ENCODE measurements at regions not wholly inside any gene's neighbourhood (a gene's known extent, or its start where the extent isn't known, plus 50 kb on each side); places are given as distances from the start of the nearest gene placed in this dataset.

DNA sequence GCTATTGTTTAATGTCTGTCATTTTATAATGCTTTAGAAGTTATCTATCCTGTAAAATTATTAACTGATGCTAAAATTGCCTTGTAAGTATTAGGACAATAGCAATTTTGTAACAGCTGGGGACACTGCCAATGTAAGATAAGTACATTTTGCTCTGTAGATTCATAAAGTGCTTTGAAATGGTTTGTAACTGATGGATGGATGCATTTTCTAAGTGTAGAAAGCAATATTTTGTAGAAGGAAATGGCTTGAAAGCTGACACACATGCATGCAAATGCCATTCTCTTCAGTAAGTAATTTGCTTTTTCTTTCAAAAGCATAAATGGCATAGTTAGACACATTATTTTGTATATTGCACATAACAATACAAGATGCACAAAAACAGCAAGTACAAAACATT is 129.8 kb downstream of the FOXG1 start:
- H3K4me3 ChIP-seq (replicated peaks in 1 of 2; ENCODE audit: low read depth in 2 of 2, low read length in 2 of 2) = no peak overlapping the region
- no peak for DNase-seq (ENCODE audit: low read depth in 2 of 2)
- TF ChIP-seq, protein P1, sequence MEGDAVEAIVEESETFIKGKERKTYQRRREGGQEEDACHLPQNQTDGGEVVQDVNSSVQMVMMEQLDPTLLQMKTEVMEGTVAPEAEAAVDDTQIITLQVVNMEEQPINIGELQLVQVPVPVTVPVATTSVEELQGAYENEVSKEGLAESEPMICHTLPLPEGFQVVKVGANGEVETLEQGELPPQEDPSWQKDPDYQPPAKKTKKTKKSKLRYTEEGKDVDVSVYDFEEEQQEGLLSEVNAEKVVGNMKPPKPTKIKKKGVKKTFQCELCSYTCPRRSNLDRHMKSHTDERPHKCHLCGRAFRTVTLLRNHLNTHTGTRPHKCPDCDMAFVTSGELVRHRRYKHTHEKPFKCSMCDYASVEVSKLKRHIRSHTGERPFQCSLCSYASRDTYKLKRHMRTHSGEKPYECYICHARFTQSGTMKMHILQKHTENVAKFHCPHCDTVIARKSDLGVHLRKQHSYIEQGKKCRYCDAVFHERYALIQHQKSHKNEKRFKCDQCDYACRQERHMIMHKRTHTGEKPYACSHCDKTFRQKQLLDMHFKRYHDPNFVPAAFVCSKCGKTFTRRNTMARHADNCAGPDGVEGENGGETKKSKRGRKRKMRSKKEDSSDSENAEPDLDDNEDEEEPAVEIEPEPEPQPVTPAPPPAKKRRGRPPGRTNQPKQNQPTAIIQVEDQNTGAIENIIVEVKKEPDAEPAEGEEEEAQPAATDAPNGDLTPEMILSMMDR (IDR thresholded peaks at IDR 0.05; ENCODE audit: low read depth, low read length) = no peak

DNA sequence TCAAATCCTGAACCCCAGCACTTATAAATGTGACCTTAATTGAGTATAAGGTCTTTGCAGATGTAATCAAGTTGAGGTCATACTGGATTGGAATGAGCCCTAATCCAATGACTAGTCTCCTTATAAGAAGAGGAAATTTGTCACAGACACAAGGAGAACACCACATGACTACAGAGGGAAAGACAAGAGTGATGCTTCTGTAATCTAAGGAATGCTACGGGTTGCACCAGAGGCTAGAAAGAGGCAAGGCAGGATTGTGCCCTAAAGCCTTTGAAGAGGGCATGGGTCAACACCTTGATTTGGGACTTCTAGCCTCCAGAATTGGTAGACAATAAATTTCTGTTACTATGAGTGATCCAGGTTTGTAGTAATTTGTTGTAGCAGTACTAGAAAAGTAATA is 135.0 kb downstream of the FOXG1 start:
- no peak overlapping the region for H3K4me3 ChIP-seq (replicated peaks in 1 of 2; ENCODE audit: low read depth in 2 of 2, low read length in 2 of 2)
- DNase-seq (ENCODE audit: low read depth in 2 of 2) = no peak
- TF ChIP-seq, protein P1 (IDR thresholded peaks at IDR 0.05; ENCODE audit: low read depth, low read length) = no peak

DNA sequence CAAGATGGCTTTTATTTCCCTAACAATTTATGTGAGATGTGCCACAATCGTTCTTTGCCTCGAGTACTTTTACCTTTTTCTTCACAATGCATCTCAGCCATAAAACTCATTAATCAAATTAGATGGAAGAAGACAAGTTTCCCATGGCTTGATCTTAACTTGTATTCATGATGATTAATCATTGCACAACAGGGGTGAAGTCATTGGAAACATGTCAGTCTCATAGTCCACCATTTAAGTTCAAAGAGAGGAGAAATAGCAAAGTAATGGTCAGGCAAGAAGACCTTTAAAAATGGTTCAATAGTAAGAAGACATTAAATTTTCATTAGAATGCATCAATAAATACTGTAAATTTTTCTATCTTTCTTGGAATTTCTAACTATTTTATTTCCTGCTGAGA is 136.3 kb downstream of the FOXG1 start:
- H3K4me3 ChIP-seq (replicated peaks in 1 of 2; ENCODE audit: low read depth in 2 of 2, low read length in 2 of 2) = no peak overlapping the region
- TF ChIP-seq, protein P1 (IDR thresholded peaks at IDR 0.05; ENCODE audit: low read depth, low read length) = no peak
- DNase-seq (ENCODE audit: low read depth in 2 of 2) = no peak

DNA sequence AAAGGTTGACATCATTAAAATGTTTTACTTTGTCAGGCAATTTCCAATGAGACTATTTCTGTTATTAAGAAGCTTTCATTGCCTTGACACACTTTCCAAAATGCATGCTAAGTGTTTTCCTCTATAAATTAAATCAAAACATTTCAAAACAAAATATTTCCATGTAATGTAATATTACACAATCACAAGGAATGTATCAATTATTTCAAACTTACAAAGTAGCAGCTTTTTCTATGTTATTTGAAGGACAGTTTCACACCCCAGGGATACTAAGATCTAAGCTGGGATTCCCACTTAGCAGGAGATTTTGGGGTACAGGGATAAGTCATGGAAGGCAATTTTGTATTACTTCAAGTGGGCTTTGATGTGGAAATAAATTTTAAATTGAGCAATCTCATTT is 144.9 kb downstream of the FOXG1 start:
- TF ChIP-seq, protein P1 (IDR thresholded peaks at IDR 0.05; ENCODE audit: low read depth, low read length) = no peak
- no peak for DNase-seq (ENCODE audit: low read depth in 2 of 2)
- no peak overlapping the region for H3K4me3 ChIP-seq (replicated peaks in 1 of 2; ENCODE audit: low read depth in 2 of 2, low read length in 2 of 2)

DNA sequence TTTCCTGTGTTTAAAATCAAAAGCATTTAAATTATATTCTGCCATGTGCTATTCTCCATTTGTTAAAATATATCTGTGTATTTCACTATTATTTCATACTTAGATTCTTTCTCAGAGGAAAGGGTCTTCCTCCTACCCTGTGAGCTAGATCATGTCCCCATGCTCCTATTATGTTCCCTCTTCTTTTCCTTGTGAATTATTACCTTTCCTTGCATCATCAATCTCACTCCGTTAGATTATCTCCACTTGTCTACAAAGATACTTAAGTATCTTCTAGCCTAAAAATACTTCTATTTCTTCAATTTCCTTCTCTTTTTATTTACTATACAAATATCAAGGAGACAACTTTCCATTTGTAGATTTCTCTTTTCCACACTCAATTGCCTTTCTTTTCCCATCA is 146.5 kb downstream of the FOXG1 start:
- no peak for DNase-seq (ENCODE audit: low read depth in 2 of 2)
- TF ChIP-seq, protein P1 (IDR thresholded peaks at IDR 0.05; ENCODE audit: low read depth, low read length) = no peak
- H3K4me3 ChIP-seq (replicated peaks in 1 of 2; ENCODE audit: low read depth in 2 of 2, low read length in 2 of 2) = no peak overlapping the region

DNA sequence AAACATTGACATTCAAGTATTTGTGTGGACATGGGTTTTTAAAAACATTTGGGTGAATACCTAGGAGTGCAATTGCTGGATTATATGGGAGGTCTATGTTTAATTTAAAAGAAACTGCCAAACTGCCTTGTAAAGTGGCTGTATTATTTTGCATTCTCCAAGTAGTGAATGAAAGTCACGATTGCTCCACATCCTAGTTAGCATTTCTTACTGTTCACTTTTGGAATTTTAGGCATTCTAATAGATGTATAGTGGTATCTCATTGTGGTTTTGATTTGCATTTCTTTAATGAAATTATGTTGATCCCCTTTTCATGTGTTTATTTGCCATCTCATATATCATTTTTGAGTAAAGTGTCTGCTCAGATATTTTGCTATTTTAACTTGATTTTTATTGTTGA is 159.5 kb downstream of the FOXG1 start:
- DNase-seq (ENCODE audit: low read depth in 2 of 2) = no peak
- TF ChIP-seq, protein P1 (IDR thresholded peaks at IDR 0.05; ENCODE audit: low read depth, low read length) = no peak
- H3K4me3 ChIP-seq (replicated peaks in 1 of 2; ENCODE audit: low read depth in 2 of 2, low read length in 2 of 2) = no peak overlapping the region

DNA sequence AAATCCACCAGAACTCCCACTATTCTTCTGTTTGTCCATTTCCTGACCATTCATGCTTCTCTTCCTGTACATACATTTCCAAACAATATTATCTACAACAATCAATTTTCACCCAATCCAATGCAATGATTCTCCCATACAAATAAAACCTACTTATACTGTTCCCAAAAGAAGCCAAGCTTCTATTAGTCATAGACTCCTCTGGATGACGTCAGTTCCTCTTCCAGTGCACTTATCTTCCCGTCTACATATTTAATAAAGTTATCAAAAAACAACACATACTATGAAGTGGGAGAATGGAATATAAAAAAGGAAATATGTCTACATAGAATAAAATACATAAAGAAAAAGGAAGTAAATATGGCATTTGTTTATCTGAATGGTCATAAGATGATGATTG is 165.4 kb downstream of the FOXG1 start:
- H3K4me3 ChIP-seq (replicated peaks in 1 of 2; ENCODE audit: low read depth in 2 of 2, low read length in 2 of 2) = no peak overlapping the region
- peak in 1 of 2 donors; percentile 10 for DNase-seq (ENCODE audit: low read depth in 2 of 2)
- TF ChIP-seq, protein P1 (IDR thresholded peaks at IDR 0.05; ENCODE audit: low read depth, low read length) = no peak

Data from cardiac fibroblast (primary cell).